ENCODE measurements at regions not wholly inside any gene's neighbourhood (a gene's known extent, or its start where the extent isn't known, plus 50 kb on each side); places are given as distances from the start of the nearest gene placed in this dataset.
"Not testable (repeated sequence)": the region's sequence is repeated elsewhere in the genome, so short reads cannot be mapped to it uniquely, and the experiment has no call there.

- no peak for DNase-seq (ENCODE audit: low read depth in 2 of 2)
Observed at GRCh38 chr5:32534041-32534440, 51.3 kb upstream of the SUB1 start.

GRCh38 chr5:32531885-32532520, 53.4 kb upstream of the SUB1 start:
- peak; percentile 8 to 31 for DNase-seq (ENCODE audit: low read depth in 2 of 2)

GRCh38 chr5:32527321-32527720, 58.0 kb upstream of the SUB1 start:
- not testable (repeated sequence) for DNase-seq (ENCODE audit: low read depth in 2 of 2)

GRCh38 chr5:32526810-32527209, 58.5 kb upstream of the SUB1 start:
- DNase-seq (ENCODE audit: low read depth in 2 of 2), result no peak

DNA sequence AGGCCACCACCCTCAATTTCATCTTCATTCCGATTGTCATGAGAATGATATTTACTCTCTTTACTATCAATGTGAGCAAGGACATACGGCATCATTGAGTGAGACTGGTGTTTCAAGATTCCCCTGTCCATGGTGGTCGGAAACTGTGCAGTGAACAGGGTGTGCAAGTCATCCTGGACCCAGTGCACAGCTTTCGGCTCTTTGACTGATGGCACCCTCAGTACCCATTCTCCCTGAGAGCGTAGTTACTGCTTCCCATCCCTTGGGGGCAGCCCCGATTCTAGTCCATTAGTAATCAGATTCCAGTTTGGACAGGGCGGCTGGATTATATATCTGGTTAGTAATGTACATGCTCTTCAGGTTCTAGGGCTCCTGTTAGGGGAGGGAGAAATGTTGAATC, 61.7 kb upstream of the SUB1 start:
- DNase-seq (ENCODE audit: low read depth in 2 of 2), result no peak

DNA sequence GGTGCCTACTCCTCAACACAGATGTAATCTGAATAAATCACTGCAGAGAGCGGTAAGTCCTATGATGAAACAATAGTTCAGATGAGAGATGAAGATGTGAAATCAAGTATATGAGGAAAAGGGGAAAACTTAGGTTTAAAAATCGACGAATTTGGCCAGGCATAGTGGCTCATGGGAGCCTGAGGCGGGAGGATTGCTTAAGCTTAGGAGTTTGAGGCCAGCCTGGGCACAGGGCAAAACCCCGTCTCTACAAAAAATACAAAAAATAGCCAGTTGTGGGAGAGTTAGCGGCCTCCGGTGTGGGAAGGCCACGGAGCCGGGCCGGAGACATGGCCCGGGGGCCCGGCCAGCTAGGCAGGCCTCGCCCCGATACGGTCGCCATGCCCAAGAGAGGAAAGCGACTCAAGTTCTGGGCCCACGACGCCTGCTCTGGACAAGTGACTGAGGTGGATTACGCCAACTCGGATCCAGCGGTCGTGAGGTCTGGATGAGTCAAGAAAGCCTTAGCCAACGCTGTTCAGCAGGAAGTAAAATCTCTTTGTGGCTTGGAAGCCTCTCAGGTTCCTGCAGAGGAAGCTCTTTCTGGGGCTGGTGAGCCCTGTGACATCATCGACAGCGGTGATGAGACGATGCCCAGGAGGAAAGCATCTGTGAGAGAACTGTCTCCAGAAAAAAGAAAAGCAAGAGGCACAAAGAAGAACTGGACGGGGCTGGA, 62.8 kb upstream of the SUB1 start:
- DNase-seq (ENCODE audit: low read depth in 2 of 2), result no peak

- DNase-seq (ENCODE audit: low read depth in 2 of 2), result no peak
Observed at GRCh38 chr5:32521481-32521880, 63.9 kb upstream of the SUB1 start.

GRCh38 chr5:32520972-32521371, 64.4 kb upstream of the SUB1 start:
- no peak for DNase-seq (ENCODE audit: low read depth in 2 of 2)

DNA sequence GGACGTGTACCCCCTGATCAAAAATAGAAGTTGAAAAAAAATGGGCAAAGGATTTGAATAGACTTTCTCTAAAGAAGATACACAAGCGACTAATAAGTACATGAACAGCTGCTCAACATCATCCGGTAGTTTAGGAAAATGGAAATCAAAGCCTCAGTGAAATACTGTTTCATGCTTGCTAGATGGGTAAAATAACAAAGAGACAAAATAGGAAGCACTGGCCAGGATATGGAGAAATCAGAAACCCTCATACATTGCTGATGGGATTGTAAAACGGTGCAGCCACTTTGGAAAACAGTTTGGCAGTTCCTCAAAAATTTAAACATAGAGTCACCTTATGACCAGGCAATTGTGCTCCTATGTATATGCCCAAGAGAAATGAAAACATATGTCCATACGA, 65.0 kb upstream of the SUB1 start:
- no peak for DNase-seq (ENCODE audit: low read depth in 2 of 2)

DNA sequence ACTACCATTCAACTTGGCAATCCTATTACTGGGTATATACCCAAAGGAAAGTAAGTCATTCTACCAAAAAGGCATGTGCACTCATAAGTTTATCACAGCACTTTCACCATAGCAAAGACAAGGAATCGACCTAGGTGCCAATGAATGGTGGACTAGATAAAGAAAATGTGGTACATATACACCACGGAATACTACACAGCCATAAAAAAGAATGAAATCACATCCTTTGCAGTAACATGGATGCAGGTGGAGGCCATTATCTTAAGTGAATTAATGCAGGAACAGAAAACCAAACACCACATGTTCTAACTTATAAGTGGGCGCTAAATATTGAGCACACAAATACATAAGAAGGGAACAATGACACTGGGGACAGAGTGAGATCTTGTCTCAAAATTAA, 65.8 kb upstream of the SUB1 start:
- DNase-seq (ENCODE audit: low read depth in 2 of 2), result no peak

- no peak for DNase-seq (ENCODE audit: low read depth in 2 of 2)
Observed at GRCh38 chr5:32514806-32515205, 70.3 kb upstream of the ZFR start.

DNA sequence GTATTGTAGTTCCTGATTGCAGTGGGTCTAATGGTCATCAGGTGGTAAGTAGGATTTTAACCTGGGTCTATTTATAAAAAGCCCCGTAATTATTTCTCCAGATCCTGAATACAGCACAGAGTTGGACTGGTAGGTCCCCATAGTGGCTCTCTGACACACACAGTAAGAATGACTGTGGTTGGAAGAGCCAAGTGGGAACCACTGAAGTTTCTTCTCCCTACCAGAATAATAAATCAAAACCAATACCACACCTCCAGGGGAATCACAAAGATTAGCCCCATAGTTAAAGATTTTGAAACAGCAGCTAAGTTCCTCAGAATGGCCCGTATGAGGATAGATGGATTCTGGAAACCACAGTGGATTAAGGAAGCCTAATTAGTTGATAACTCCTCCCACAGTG, 68.4 kb upstream of the ZFR start:
- no peak for DNase-seq (ENCODE audit: low read depth in 2 of 2)

DNA sequence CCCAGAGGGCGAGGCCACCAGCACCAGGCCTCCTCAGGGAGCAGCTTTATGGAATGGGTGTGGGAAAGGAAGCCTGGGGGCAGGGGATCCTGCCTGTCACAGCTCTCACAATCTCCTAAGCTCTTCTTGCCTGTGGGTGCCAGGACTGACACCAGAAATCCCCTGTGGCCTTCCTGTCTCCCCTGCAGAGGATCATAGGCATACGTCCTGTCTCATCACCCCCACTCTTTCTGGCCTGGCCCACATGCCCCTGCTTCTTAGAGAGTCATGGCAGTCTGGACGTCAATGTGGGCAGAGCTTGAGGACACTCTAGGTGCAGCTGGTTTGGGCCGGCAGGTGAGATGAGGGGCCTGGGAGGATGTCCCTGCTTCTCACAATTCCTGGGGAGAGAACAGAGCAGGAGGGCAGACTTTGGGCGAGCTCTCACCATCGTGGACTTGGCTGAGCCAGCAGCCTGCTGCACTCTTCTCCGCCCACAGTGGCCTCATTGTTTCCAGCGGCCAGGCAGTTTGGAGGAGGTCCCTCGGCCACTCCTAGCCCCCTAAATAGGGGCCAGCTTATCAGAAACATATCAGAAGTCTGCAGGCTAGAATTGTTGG, 67.3 kb upstream of the ZFR start:
- no peak for DNase-seq (ENCODE audit: low read depth in 2 of 2)

DNA sequence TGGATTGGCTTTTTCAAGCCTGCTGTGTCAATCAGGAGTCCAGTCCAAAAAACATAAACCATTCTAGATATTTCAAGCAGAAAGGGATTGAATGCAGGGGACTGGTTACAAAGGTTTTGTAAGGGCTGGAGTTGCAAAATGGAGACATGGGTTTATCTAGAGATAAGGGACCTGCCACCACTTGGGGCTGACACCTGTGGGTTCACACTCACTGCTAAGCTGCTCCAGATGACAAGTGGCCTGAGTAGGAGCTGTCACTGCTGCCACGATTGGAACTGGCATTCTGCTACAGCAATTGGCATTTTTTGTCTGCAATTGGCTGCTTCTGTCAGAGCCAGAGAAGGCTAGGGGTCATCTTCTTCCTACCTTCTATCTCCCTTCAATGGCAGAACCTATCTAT, 66.3 kb upstream of the ZFR start:
- DNase-seq (ENCODE audit: low read depth in 2 of 2), result no peak

GRCh38 chr5:32508806-32509805, 64.6 kb upstream of the ZFR start:
- DNase-seq (ENCODE audit: low read depth in 2 of 2), result no peak

DNA sequence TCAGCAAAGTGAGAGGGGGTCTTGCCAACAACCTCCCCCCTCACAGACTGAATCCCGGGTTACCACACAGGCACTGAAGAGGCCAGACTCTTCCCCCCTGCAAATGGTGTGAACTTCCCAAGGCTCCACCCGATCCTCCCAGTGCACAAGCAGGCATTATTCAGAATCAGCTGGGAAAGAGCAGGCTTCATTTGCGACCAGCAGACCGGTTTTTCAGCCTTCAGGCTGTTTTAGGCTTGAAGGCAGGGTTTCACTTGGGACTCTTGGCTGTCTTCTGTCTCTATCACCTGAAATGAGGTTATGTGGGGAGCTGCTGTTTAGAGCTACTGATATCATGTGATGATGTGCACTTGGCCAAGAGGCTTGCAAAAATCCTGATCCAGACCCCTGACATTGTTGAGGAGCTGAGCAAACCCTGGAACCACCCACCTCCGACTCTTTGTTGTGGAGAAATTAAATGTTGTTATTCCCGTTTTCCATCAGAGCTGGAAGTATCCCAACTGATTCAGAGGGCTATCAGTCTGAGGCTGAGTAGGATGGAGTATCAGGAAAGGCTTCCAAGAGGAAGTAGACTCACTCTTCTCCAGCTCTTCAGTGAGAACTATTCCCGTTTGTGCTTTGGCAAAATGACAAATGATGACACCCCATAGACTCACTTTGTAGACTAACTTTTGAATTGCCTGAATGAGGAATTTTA, 63.3 kb upstream of the ZFR start:
- no peak for DNase-seq (ENCODE audit: low read depth in 2 of 2)

DNA sequence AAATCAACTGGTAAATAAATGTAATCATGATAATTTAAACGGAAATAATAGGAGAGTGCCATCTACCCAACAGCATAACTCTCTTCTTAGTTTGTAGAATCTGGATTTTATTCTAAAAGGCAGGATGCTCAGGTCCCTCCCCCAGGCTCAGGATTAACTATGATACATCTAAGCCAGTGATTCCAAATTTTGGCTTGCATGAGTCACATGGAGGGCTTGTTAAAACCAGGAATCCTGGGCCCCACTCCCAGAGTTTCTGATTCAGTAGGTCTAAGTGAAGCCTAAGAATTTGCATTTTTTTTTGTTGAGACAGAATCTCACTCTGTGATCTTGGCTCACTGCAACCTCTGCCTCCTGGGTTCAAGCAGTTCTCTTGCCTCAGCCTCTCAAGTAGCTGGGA, 62.3 kb upstream of the ZFR start:
- no peak for DNase-seq (ENCODE audit: low read depth in 2 of 2)

GRCh38 chr5:32506201-32506661, 61.7 kb upstream of the ZFR start:
- DNase-seq (ENCODE audit: low read depth in 2 of 2), result no peak

DNA sequence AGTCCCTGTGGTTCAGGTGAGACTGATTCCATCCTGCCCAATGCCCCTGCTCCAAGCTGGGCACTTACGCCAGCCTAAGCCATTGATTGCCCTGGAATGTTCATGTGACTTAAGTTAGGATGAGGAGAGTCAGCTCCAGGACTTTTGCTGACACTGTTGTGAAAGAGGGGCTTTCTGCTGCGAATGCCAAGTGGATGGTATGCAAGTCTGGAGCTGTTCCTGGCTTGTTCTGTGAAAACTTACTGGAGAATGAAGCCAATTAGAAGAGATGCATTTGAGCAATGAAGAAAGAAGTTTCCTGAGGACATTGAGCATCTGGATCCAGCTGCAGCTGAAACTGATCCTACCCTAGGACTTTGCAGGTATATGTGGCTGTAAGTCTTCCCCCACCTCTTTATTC, 61.2 kb upstream of the ZFR start:
- no peak for DNase-seq (ENCODE audit: low read depth in 2 of 2)

GRCh38 chr5:32504989-32505596, 60.6 kb upstream of the ZFR start:
- DNase-seq (ENCODE audit: low read depth in 2 of 2), result no peak
